Natural killer cell (primary cell): ENCODE measurements at regions not wholly inside any gene's neighbourhood (a gene's known extent, or its start where the extent isn't known, plus 50 kb on each side); places are given as distances from the start of the nearest gene placed in this dataset.

Experiments
- ATAC-seq, 3 donors: fragments of 150-1000 bp in 2 of 3; fragments of 200-7000 bp in 1 of 3; cut with Tn5 transposase; 1 replicate in 1 of 3; 2 replicates in 2 of 3; pipeline ENCODE4 v1.10.0; 2021; ENCODE audit warnings: mild to moderate bottlenecking in 2 of 3, moderate library complexity in 2 of 3
- DNase-seq, 2 donors: peaks; one replicate each; pipeline versions ENCODE4 v3.0.0 to v3.0.0-alpha.2; 2013 to 2021; ENCODE audit warnings: mixed read lengths in 1 of 2
- H3K27ac ChIP-seq: one replicate; pipeline ENCODE4 v1.5.1; 2013; ENCODE audit warnings: mild to moderate bottlenecking, low read length
- H3K27me3 ChIP-seq: one replicate; pipeline ENCODE4 v1.6.1; 2013; ENCODE audit warnings: low read length; ENCODE audit not compliant: control insufficient read depth, insufficient read depth
- H3K36me3 ChIP-seq: one replicate; pipeline ENCODE4 v1.6.1; 2013; ENCODE audit warnings: low read length; ENCODE audit not compliant: control insufficient read depth, insufficient read depth
- H3K4me1 ChIP-seq: one replicate; pipeline ENCODE4 v1.6.1; 2013; ENCODE audit warnings: low read length; ENCODE audit not compliant: control insufficient read depth, insufficient read depth
- H3K4me3 ChIP-seq: one replicate; pipeline ENCODE4 v1.5.1; 2013; ENCODE audit warnings: low read length
- H3K9me3 ChIP-seq: one replicate; pipeline ENCODE4 v1.6.1; 2013; ENCODE audit warnings: low read length; ENCODE audit not compliant: control insufficient read depth, insufficient read depth
- H3K27ac Mint-ChIP-seq, 2 donors: one replicate each; pipeline ENCODE4 v1.8.0; 2022; ENCODE audit warnings: mild to moderate bottlenecking in 2 of 2, mixed read lengths in 2 of 2, moderate library complexity in 1 of 2
- H3K27me3 Mint-ChIP-seq, 2 donors: one replicate each; pipeline ENCODE4 v1.8.0; 2022; ENCODE audit warnings: low read depth in 2 of 2, mixed read lengths in 2 of 2
- H3K36me3 Mint-ChIP-seq: one replicate; pipeline ENCODE4 v1.8.0; 2022; ENCODE audit warnings: mixed read lengths
- H3K4me1 Mint-ChIP-seq, 2 donors: one replicate each; pipeline ENCODE4 v1.8.0; 2022; ENCODE audit warnings: mixed read lengths in 2 of 2
- H3K4me3 Mint-ChIP-seq: one replicate; pipeline ENCODE4 v1.8.0; 2022; ENCODE audit warnings: mild to moderate bottlenecking, moderate library complexity, mixed read lengths
- H3K9me3 Mint-ChIP-seq, 2 donors: one replicate each; pipeline ENCODE4 v1.8.0; 2022; ENCODE audit warnings: mixed read lengths in 2 of 2
- CTCF ChIP-seq: fragments of 200-600 bp; IDR thresholded peaks from one replicate; pipeline ENCODE4 v1.8.0; 2022; ENCODE audit warnings: antibody characterized with exemption
- WGBS: methylation state at CpG from one replicate; pipeline ENCODE4 v1.1.7; 2013; ENCODE audit warnings: missing lambda C conversion rate; ENCODE audit not compliant: insufficient coverage; 5-methylcytosine and 5-hydroxymethylcytosine counted together
- intact Hi-C: fragments of 100-400 bp; cut with micrococcal nuclease; formaldehyde crosslinking; loops from one replicate; pipeline ENCODE4 v1.14.2; 2022

DNA sequence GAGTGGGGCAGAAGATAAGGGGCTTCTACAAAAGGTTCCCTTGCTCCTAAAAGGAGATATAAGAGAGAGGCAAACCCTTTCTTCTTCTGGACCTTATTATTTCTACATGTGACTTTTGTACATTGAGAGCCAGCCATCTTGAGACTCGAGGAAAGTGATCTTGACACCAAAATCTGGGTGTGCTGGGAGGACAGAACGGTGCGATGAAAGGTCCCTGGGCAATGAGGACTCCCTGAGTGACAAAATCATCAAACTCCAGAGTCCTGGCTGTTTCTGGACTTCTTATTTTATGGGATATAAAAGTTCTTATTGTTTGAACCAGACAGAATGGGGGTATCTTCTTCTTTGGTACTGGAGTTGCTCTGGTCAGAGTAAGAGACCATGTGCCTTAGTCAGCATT, 411.0 kb downstream of the ZNF536 start:
- H3K36me3 ChIP-seq = no peaks in the 10 kb centered on the region

GRCh38 chr19:30781519-30781918, 409.3 kb downstream of the ZNF536 start:
- Histone ChIP-seq H3K9me3 (no peaks in the 10 kb centered on the region), H3K27me3 (no peaks in the 10 kb centered on the region), H3K4me1 (no peaks in the 10 kb centered on the region), H3K4me3 (no peak overlapping the region), H3K36me3 (no peaks in the 10 kb centered on the region), H3K27ac (no peak overlapping the region)
- DNase-seq = no peak
- no peak overlapping the region for H3K4me3 Mint-ChIP-seq
- ATAC-seq = no peak
- no peaks in the 10 kb centered on the region for H3K4me1 Mint-ChIP-seq
- H3K27ac Mint-ChIP-seq = no peak overlapping the region
- intact Hi-C loops = loop anchor here (10.0 kb wide), 1 partner anchor 1793 kb away; no protein-coding TSS in a partner anchor
- peaks cover 6 to 7% of the 10 kb centered on the region in 2 donors for H3K27me3 Mint-ChIP-seq
- no peaks in the 10 kb centered on the region for H3K36me3 Mint-ChIP-seq
- 89% methylated on average over 9 of the region's 10 CpGs for WGBS
- H3K9me3 Mint-ChIP-seq = no peaks in the 10 kb centered on the region
- TF ChIP-seq CTCF = no peak

More for the DNA sequence above, 411.0 kb downstream of the ZNF536 start:
- Mint-ChIP-seq H3K36me3 (no peaks in the 10 kb centered on the region), H3K27me3 (peaks cover 2 to 7% of the 10 kb centered on the region in 2 donors), H3K4me1 (no peaks in the 10 kb centered on the region), H3K4me3 (no peak overlapping the region), H3K9me3 (no peaks in the 10 kb centered on the region), H3K27ac (no peak overlapping the region)
- DNase-seq (no peak), ATAC-seq (no peak)
- H3K9me3 ChIP-seq = no peaks in the 10 kb centered on the region
- WGBS = 91% methylated on average over 3 of the region's 3 CpGs
- no peak for TF ChIP-seq CTCF
- no peaks in the 10 kb centered on the region for H3K27me3 ChIP-seq
- H3K4me1 ChIP-seq = no peaks in the 10 kb centered on the region
- intact Hi-C loops = loop anchor here (10.0 kb wide), 1 partner anchor 1792 kb away; no protein-coding TSS in a partner anchor
- no peak overlapping the region for H3K27ac ChIP-seq
- no peak overlapping the region for H3K4me3 ChIP-seq

DNA sequence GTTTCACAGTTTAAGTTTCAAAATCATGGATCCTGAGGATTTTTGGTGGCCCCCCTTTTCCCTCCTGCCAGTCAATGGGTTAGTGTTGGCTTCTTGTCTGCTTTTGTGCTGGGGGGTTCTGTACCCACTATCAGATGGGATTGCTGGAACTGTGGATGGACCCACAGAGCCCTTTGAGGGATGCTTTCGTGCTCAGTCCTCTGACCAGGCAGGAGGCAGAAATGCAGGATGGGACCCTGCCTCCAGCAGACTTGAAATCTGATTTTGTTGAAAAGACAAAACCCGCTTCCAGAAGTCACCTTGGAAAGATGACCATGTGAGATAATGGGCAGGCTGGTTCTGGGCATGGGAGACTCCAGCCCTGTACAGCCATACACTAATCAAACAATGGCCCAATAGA, 408.9 kb downstream of the ZNF536 start:
- ATAC-seq (no peak), DNase-seq (no peak)
- H3K36me3 Mint-ChIP-seq = no peaks in the 10 kb centered on the region
- H3K4me3 Mint-ChIP-seq = no peak overlapping the region
- 88% methylated on average over 2 of the region's 2 CpGs for WGBS
- no peak for TF ChIP-seq CTCF
- H3K27ac ChIP-seq = no peak overlapping the region
- H3K9me3 ChIP-seq = no peaks in the 10 kb centered on the region
- no peak overlapping the region for H3K27ac Mint-ChIP-seq
- H3K27me3 Mint-ChIP-seq = peaks cover 6 to 7% of the 10 kb centered on the region in 2 donors
- no peak overlapping the region for H3K4me3 ChIP-seq
- H3K36me3 ChIP-seq = no peaks in the 10 kb centered on the region
- H3K4me1 Mint-ChIP-seq = no peaks in the 10 kb centered on the region
- no peaks in the 10 kb centered on the region for H3K9me3 Mint-ChIP-seq
- no peaks in the 10 kb centered on the region for H3K4me1 ChIP-seq
- intact Hi-C loops = loop anchor here (10.0 kb wide), 1 partner anchor 1794 kb away; no protein-coding TSS in a partner anchor
- no peaks in the 10 kb centered on the region for H3K27me3 ChIP-seq

DNA sequence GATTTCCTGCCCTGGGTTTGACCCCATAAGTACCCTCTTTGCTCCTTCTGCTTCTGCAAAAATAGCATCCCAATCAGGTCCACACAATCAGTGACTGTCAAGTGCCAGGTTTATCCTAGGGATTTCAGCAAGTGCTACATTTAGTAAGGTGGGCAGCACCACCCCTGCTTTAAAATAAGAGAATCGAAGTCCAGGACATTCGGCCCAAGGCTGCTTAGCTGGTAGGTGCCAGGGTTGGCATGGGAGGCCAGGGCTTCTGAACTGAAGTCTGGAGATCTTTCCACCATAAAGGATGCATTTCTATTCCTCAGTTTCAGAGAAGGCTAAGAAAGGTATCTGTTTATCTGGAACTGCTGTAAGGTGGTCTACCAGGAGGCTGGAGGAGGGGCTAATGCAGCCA, 408.3 kb downstream of the ZNF536 start:
- no peak for TF ChIP-seq CTCF
- no peaks in the 10 kb centered on the region for H3K9me3 Mint-ChIP-seq
- Histone ChIP-seq H3K9me3 (no peaks in the 10 kb centered on the region), H3K4me3 (no peak overlapping the region), H3K4me1 (no peaks in the 10 kb centered on the region), H3K27me3 (no peaks in the 10 kb centered on the region), H3K36me3 (no peaks in the 10 kb centered on the region), H3K27ac (no peak overlapping the region)
- ATAC-seq (no peak), DNase-seq (no peak)
- no peak overlapping the region for H3K4me3 Mint-ChIP-seq
- H3K4me1 Mint-ChIP-seq = no peaks in the 10 kb centered on the region
- no peaks in the 10 kb centered on the region for H3K36me3 Mint-ChIP-seq
- peaks cover 5 to 6% of the 10 kb centered on the region in 2 donors for H3K27me3 Mint-ChIP-seq
- H3K27ac Mint-ChIP-seq = no peak overlapping the region
- 71% methylated on average over 2 of the region's 2 CpGs for WGBS
- intact Hi-C loops = loop anchor here (10.0 kb wide), 1 partner anchor 1794 kb away; no protein-coding TSS in a partner anchor
